ENCODE measurements at regions not wholly inside any gene's neighbourhood (a gene's known extent, or its start where the extent isn't known, plus 50 kb on each side); places are given as distances from the start of the nearest gene placed in this dataset.

DNA sequence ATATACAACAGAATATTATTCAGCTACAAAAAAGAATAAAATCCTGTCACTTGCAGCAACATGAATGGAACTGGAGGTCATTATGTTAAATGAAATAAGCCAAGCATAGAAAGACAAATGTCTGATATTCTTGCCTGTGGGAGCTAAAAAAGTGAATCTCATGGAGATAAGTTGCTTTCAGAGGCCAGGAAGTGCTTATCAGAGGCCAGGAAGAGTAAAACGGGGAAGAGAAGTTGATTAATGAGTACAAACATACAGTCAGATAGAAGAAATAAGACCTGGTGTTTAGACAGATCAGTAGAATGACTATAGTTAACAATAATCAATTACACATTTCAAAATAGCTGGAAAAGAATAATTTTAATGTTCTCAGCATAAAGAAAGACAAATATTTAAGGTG, 54.4 kb upstream of the CPHXL start:
- Mint-ChIP-seq H3K4me3 (no peak overlapping the region), H3K27ac (no peak overlapping the region), H3K4me1 (no peaks in the 10 kb centered on the region), H3K9me3 (no peaks in the 10 kb centered on the region), H3K27me3 (ENCODE audit: low read depth) (peaks cover 73% of the 10 kb centered on the region), H3K36me3 (no peaks in the 10 kb centered on the region)
- DNase-seq (ENCODE audit: low spot score in 2 of 2, unreplicated experiment in 2 of 2), result no peak
- TF ChIP-seq, protein P1, sequence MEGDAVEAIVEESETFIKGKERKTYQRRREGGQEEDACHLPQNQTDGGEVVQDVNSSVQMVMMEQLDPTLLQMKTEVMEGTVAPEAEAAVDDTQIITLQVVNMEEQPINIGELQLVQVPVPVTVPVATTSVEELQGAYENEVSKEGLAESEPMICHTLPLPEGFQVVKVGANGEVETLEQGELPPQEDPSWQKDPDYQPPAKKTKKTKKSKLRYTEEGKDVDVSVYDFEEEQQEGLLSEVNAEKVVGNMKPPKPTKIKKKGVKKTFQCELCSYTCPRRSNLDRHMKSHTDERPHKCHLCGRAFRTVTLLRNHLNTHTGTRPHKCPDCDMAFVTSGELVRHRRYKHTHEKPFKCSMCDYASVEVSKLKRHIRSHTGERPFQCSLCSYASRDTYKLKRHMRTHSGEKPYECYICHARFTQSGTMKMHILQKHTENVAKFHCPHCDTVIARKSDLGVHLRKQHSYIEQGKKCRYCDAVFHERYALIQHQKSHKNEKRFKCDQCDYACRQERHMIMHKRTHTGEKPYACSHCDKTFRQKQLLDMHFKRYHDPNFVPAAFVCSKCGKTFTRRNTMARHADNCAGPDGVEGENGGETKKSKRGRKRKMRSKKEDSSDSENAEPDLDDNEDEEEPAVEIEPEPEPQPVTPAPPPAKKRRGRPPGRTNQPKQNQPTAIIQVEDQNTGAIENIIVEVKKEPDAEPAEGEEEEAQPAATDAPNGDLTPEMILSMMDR (IDR thresholded peaks at IDR 0.05; ENCODE audit: unreplicated experiment), result no peak

GRCh38 chr16:75781683-75782343, 55.5 kb upstream of the CPHXL start:
- Mint-ChIP-seq H3K9me3 (no peaks in the 10 kb centered on the region), H3K27ac (no peak overlapping the region), H3K4me1 (no peaks in the 10 kb centered on the region), H3K36me3 (no peaks in the 10 kb centered on the region), H3K27me3 (ENCODE audit: low read depth) (peaks cover 67% of the 10 kb centered on the region), H3K4me3 (no peak overlapping the region)
- DNase-seq (ENCODE audit: low spot score in 2 of 2, unreplicated experiment in 2 of 2), result no peak
- TF ChIP-seq, protein P1 (IDR thresholded peaks at IDR 0.05; ENCODE audit: unreplicated experiment), result no peak

GRCh38 chr16:75787440-75787839, 61.1 kb upstream of the CPHXL start:
- TF ChIP-seq, protein P1 (IDR thresholded peaks at IDR 0.05; ENCODE audit: unreplicated experiment), result no peak
- Mint-ChIP-seq H3K36me3 (no peaks in the 10 kb centered on the region), H3K4me3 (no peak overlapping the region), H3K27ac (no peak overlapping the region), H3K9me3 (no peaks in the 10 kb centered on the region), H3K27me3 (ENCODE audit: low read depth) (peaks cover 35% of the 10 kb centered on the region), H3K4me1 (peaks cover 2% of the 10 kb centered on the region)
- no peak for DNase-seq (ENCODE audit: low spot score in 2 of 2, unreplicated experiment in 2 of 2)

GRCh38 chr16:75789237-75789636, 62.9 kb upstream of the CPHXL start:
- Mint-ChIP-seq H3K4me1 (peaks cover 12% of the 10 kb centered on the region), H3K27ac (no peak overlapping the region), H3K36me3 (no peaks in the 10 kb centered on the region), H3K9me3 (no peaks in the 10 kb centered on the region), H3K27me3 (ENCODE audit: low read depth) (peaks cover 23% of the 10 kb centered on the region), H3K4me3 (no peak overlapping the region)
- TF ChIP-seq, protein P1 (IDR thresholded peaks at IDR 0.05; ENCODE audit: unreplicated experiment), result peak; percentile 96
- no peak for DNase-seq (ENCODE audit: low spot score in 2 of 2, unreplicated experiment in 2 of 2)

- Mint-ChIP-seq H3K4me3 (no peak overlapping the region), H3K36me3 (no peaks in the 10 kb centered on the region), H3K27ac (no peak overlapping the region), H3K27me3 (ENCODE audit: low read depth) (peaks cover 18% of the 10 kb centered on the region), H3K4me1 (peaks cover 15% of the 10 kb centered on the region), H3K9me3 (peaks cover 7% of the 10 kb centered on the region)
- DNase-seq (ENCODE audit: low spot score in 2 of 2, unreplicated experiment in 2 of 2), result no peak
- TF ChIP-seq, protein P1 (IDR thresholded peaks at IDR 0.05; ENCODE audit: unreplicated experiment), result no peak
Measured at GRCh38 chr16:75792771-75793492, 66.6 kb upstream of the CPHXL start.

All from mesothelial cell of epicardium (in vitro differentiated cells).